GM12872 (cell line): ENCODE measurements at regions not wholly inside any gene's neighbourhood (a gene's known extent, or its start where the extent isn't known, plus 50 kb on each side); places are given as distances from the start of the nearest gene placed in this dataset.

Experiments used
- TF ChIP-seq, protein P1 (sequence below): IDR thresholded peaks from 3 replicates; pipeline ENCODE4 v1.5.1; 2011; ENCODE audit warnings: low read depth, mild to moderate bottlenecking, low read length, moderate library complexity; ENCODE audit not compliant: insufficient read depth

DNA sequence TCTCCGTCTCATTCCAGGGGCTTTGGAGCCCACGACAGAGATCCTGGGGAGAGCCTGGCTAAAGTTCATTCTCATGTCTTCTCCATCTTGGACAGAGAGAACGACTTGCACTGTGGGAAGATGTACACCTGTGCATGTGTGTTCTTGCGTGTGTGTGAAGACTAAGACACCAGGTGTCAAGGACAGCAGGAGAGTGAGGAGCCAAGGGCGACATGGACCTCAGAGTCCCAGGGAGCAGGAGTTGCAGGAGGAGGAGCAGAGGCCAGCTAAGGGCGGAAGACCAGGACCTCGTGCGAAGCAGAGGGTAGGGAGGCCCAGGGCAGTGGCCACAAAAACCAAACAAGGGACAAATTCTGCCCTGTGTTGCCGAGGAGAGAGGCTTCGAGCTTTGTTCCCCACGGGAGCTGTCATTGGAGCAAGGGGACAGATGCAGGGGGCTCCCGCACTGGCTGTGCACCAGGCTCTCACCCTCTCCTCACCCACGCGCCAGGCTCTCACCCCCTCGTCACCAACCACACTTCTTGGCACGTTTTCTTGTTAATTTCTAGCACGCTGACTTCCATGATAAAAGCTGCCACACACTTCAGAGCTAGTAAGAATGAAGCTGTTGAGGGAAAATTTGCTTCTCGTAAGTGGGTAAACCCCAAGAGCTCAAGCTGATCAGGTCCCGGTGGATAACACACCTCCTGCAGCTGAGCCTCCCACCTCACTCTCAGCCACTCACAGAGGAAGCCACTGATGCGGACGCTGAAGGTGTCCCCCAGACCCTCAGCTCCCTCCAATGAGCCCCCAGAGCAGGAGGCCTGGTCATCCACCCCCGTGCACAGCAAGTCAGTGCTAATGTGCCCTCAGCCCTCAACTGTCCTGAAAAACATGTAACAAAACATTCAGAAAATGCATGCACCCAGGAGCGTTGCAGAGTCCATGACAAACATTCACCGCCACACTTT is 62.6 kb downstream of the DLL1 start:
- TF ChIP-seq, protein P1, sequence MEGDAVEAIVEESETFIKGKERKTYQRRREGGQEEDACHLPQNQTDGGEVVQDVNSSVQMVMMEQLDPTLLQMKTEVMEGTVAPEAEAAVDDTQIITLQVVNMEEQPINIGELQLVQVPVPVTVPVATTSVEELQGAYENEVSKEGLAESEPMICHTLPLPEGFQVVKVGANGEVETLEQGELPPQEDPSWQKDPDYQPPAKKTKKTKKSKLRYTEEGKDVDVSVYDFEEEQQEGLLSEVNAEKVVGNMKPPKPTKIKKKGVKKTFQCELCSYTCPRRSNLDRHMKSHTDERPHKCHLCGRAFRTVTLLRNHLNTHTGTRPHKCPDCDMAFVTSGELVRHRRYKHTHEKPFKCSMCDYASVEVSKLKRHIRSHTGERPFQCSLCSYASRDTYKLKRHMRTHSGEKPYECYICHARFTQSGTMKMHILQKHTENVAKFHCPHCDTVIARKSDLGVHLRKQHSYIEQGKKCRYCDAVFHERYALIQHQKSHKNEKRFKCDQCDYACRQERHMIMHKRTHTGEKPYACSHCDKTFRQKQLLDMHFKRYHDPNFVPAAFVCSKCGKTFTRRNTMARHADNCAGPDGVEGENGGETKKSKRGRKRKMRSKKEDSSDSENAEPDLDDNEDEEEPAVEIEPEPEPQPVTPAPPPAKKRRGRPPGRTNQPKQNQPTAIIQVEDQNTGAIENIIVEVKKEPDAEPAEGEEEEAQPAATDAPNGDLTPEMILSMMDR: no peak

DNA sequence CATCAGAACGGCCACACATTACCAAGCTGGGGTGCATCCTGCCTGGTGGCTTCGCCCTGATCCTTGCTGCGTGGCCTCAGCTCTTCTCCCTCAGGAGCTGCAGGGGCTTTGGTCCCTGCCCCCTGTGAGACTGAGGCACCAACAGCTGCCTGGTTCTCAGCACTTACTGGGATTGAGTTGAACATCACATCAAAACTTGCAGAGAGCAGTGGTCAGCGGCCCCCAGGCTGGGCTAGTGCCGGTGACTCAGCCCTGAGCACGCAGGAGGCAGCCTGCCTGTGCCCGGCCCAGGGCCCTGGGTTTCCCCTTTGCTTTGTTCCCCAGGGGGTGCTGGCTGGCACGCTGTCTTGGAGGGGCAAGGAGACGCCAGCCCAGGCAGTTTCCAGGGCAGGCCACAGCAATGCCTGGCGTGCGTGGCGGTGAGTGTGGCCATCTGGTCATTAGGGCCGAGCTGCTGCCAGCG is 63.3 kb downstream of the DLL1 start:
- TF ChIP-seq, protein P1: no peak

DNA sequence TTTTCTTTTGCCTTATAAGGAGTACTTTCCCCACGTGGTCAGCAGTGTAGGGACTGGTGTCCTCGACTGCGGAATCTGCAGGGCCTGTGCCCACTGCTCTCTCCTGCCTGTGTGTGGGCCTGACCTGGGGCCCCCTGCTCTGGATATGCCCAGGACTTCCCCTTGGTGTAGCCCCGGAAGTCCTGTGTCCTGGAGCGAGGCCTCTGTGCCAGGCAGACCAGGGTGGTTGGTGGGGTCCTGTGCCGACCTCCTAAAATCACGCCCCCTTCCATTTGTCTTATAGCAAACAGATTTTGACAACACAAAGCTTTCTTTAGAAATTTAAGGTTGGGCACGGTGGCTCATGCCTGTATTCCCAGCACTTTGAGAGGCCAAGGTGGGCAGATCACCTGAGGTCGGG is 64.2 kb downstream of the DLL1 start:
- TF ChIP-seq, protein P1: no peak

DNA sequence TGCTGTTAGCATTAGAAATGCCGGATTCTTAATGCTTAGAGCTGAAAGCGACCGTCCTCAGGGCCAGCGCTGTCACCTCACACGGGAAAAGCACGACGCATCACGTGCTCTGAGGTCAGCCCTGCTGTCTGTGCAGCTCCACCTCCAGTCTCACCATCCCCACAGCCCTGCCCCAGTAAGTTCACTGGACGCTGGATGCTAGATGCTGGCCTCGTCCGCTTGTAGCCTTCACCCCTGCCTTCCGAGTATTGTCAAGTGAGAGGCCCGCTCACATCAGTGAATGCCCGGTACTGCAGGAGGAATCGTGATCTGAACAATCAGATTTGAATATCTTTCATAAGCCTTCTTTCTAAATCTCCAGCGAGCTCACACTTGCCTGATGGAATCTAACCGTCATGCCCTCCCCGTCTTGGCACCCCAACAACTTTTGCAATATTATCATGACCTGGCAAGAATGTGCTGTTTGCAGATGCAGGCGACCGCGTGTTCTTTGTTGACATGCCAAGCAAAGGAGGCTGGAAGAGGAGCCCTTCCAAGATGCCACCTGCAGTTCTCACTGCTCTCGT is 64.9 kb downstream of the DLL1 start:
- TF ChIP-seq, protein P1: no peak

DNA sequence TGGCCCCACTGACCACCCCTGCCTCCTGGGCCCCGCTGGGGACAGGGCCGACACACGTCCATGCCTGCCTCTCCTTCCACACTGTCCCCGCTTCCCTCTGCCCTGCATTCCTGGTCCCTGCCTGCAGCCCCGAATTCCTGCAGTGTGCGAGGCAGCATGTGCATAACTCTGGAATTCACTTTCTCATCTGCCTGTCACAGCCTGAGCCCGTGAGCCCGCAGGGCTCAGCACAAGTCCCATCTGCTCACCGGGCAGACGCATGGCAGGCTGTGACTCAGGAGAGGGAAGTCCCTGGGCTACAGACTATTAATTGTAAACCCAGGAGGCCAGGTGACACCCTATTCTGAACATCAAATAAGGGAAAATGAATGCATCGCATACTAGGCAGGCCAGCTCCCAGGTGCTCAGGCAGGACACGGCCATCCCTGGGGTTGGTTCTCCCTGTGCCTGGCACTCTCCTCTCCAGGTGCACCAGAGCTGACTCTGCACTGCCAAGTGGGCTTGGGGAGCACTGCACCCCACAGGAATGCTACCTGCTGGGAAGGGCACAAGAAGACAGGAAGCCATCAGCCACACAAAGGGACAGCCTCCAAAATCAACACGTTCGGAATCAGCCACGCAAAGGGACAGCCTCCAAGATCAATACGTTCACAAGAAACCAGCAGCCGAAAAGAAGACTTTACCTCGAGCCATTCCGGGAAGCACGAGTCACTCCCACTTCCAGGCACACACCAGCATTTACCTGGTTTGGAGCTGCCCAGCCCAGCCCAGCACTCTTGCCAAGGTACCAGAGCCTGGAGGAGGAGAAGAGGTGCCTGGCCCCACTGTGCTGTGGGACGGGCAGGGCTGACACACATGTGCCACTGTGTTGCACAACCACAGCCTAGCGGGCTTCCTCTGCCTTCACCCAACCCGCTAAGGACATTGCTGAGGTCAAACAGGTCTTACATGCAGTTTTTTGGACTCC is 65.9 kb downstream of the DLL1 start:
- TF ChIP-seq, protein P1: no peak

DNA sequence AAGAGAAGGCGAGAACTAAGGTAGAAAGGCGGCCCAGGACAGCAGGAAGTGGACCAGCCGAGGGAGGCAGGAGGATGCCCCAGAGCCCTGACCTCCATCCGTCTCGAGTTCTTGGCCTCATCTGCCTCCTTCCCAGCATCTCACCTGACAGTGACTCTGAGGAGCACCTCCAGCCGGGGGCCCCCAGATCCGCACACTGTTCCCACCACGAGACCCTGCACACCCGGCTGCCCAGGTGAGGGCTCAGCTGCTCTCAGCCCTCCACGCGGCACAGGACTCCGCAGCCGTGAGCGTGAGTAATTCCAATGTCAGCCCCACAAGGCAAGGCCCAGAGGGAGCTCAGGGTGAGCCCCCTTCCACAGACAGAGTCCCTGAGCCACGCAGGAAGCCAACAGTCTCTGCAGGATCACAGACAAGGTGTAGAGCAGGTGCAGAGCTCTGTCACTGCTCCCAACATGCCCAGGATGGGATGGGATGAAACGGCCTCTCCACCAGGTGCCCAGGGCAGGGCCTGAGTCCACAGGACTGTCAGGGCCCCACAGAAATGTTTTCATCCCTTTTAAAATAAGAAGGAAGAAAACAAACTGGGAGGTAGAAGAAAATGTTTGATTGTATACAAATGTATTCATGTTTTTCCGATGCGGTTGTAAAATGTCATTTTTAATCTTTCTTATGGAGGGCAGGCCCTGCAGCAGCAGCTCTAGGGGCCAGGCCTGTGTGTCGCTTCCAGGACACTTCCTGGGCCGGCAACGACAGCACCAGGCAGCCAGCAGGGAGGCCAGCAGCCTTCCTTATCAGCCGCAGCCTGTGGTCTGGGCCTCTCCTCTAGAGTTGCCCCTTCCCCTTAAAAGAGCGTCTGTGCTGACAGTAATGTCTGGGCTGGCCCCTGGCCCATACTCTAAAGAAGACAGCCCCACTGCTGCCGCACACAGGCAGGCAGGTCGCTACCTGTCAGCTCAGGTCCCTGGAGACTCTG is 66.9 kb downstream of the DLL1 start:
- TF ChIP-seq, protein P1: no peak
